H9 (cell line): ENCODE measurements at regions not wholly inside any gene's neighbourhood (a gene's known extent, or its start where the extent isn't known, plus 50 kb on each side); places are given as distances from the start of the nearest gene placed in this dataset.

Experiments used
- DNase-seq: peaks from one replicate; pipeline ENCODE4 v3.0.0-alpha.2; 2017
- H2AFZ ChIP-seq: one replicate; pipeline ENCODE4 v1.6.1; 2013; ENCODE audit warnings: mild to moderate bottlenecking, low read length, control low read depth, moderate library complexity
- H2AK5ac ChIP-seq: 2 replicates; pipeline ENCODE4 v1.6.1; 2013; ENCODE audit warnings: low read length, control low read depth, mixed read lengths; ENCODE audit not compliant: insufficient read length
- H2BK120ac ChIP-seq: one replicate; pipeline ENCODE4 v1.6.1; 2013; ENCODE audit warnings: low read depth, mild to moderate bottlenecking, low read length, control low read depth, inconsistent platforms; ENCODE audit not compliant: poor library complexity, severe bottlenecking
- H2BK12ac ChIP-seq: 2 replicates; pipeline ENCODE4 v1.6.1; 2013; ENCODE audit warnings: low read length, control low read depth, mixed read lengths, low read depth; ENCODE audit not compliant: insufficient read length
- H2BK15ac ChIP-seq: 2 replicates; pipeline ENCODE4 v1.6.1; 2013; ENCODE audit warnings: low read depth, low read length, control low read depth
- H2BK20ac ChIP-seq: one replicate; pipeline ENCODE4 v1.6.1; 2013; ENCODE audit warnings: low read depth, mild to moderate bottlenecking, low read length, control low read depth, inconsistent platforms; ENCODE audit not compliant: poor library complexity, severe bottlenecking
- H2BK5ac ChIP-seq: 2 replicates; pipeline ENCODE4 v1.6.1; 2013; ENCODE audit warnings: low read length, control low read depth, mixed read lengths; ENCODE audit not compliant: insufficient read length
- H3K14ac ChIP-seq: 2 replicates; pipeline ENCODE4 v1.6.1; 2013; ENCODE audit warnings: low read length, control low read depth; ENCODE audit not compliant: insufficient read depth
- H3K18ac ChIP-seq: 2 replicates; pipeline ENCODE4 v1.6.1; 2013; ENCODE audit warnings: low read depth, mild to moderate bottlenecking, mixed read lengths, low read length, control low read depth; ENCODE audit not compliant: insufficient read length
- H3K23ac ChIP-seq: 2 replicates; pipeline ENCODE4 v1.6.1; 2013; ENCODE audit warnings: low read length, control low read depth, mixed read lengths, low read depth; ENCODE audit not compliant: insufficient read length
- H3K23me2 ChIP-seq: 2 replicates; pipeline ENCODE4 v1.6.1; 2013; ENCODE audit warnings: low read depth, mild to moderate bottlenecking, mixed read lengths, low read length, control low read depth; ENCODE audit not compliant: insufficient read length, poor library complexity, severe bottlenecking
- H3K27ac ChIP-seq: 2 replicates; pipeline ENCODE4 v1.5.1; 2013; ENCODE audit warnings: low read length, control low read depth, mixed read lengths, low read depth; ENCODE audit not compliant: insufficient read length
- H3K27me3 ChIP-seq: 2 replicates; pipeline ENCODE4 v1.6.1; 2013; ENCODE audit warnings: low read length, control low read depth, inconsistent platforms; ENCODE audit not compliant: insufficient read depth
- H3K4ac ChIP-seq: 2 replicates; pipeline ENCODE4 v1.6.1; 2013; ENCODE audit warnings: low read depth, mild to moderate bottlenecking, control low read depth, inconsistent platforms, low read length, moderate library complexity
- H3K4me1 ChIP-seq: 2 replicates; pipeline ENCODE4 v1.6.1; 2013; ENCODE audit warnings: low read length, control low read depth, inconsistent platforms; ENCODE audit not compliant: insufficient read depth
- H3K4me2 ChIP-seq: 2 replicates; pipeline ENCODE4 v1.6.1; 2013; ENCODE audit warnings: low read length, control low read depth, mixed read lengths; ENCODE audit not compliant: insufficient read length, insufficient read depth
- H3K56ac ChIP-seq: 2 replicates; pipeline ENCODE4 v1.6.1; 2013; ENCODE audit warnings: low read depth, mild to moderate bottlenecking, mixed read lengths, low read length, control low read depth; ENCODE audit not compliant: insufficient read length
- H3K79me1 ChIP-seq: 2 replicates; pipeline ENCODE4 v1.6.1; 2013; ENCODE audit warnings: low read depth, mild to moderate bottlenecking, moderate library complexity, low read length, control low read depth, inconsistent platforms; ENCODE audit not compliant: insufficient read depth, poor library complexity, severe bottlenecking
- H3K79me2 ChIP-seq: 2 replicates; pipeline ENCODE4 v1.6.1; 2013; ENCODE audit warnings: low read length, control low read depth, inconsistent platforms; ENCODE audit not compliant: insufficient read depth
- H3K9ac ChIP-seq: 2 replicates; pipeline ENCODE4 v1.6.1; 2013; ENCODE audit warnings: low read length, control low read depth, mixed read lengths; ENCODE audit not compliant: insufficient read length; ENCODE audit errors: extremely low read depth
- H3K9me3 ChIP-seq: one replicate; pipeline ENCODE4 v1.6.1; 2013; ENCODE audit warnings: low read depth, low read length, inconsistent platforms; ENCODE audit not compliant: control insufficient read depth
- H3T11ph ChIP-seq: one replicate; pipeline ENCODE4 v1.6.1; 2013; ENCODE audit warnings: mild to moderate bottlenecking, low read length, control low read depth, inconsistent platforms
- H4K20me1 ChIP-seq: one replicate; pipeline ENCODE4 v1.6.1; 2013; ENCODE audit not compliant: control insufficient read depth, insufficient read length, insufficient read depth
- H4K5ac ChIP-seq: 2 replicates; pipeline ENCODE4 v1.6.1; 2013; ENCODE audit warnings: low read depth, mild to moderate bottlenecking, mixed read lengths, low read length, control low read depth; ENCODE audit not compliant: insufficient read length
- H4K8ac ChIP-seq: replicated peaks from 2 replicates; pipeline ENCODE4 v1.6.1; 2013; ENCODE audit warnings: low read length, control low read depth, mixed read lengths, low read depth; ENCODE audit not compliant: insufficient read length
- H4K91ac ChIP-seq: 2 replicates; pipeline ENCODE4 v1.6.1; 2013; ENCODE audit warnings: low read depth, mild to moderate bottlenecking, moderate library complexity, mixed read lengths, low read length, control low read depth; ENCODE audit not compliant: insufficient read length
- H3K27ac Mint-ChIP-seq, 3 experiments: 2 replicates in 2 of 3; 3 replicates in 1 of 3; pipeline ENCODE4 v1.8.0; 2020 to 2021; ENCODE audit warnings: mixed read lengths in 3 of 3, mild to moderate bottlenecking in 1 of 3, moderate library complexity in 1 of 3
- H3K27me3 Mint-ChIP-seq: 2 replicates; pipeline ENCODE4 v1.8.0; 2021; ENCODE audit warnings: low read depth, mild to moderate bottlenecking, moderate library complexity, mixed read lengths
- H3K36me3 Mint-ChIP-seq, 3 experiments: 2 replicates in 2 of 3; 3 replicates in 1 of 3; pipeline ENCODE4 v1.8.0; 2020 to 2021; ENCODE audit warnings: low read depth in 3 of 3, mixed read lengths in 3 of 3; ENCODE audit not compliant: insufficient read depth in 1 of 3
- H3K4me1 Mint-ChIP-seq, 2 experiments: 2 replicates each; pipeline ENCODE4 v1.8.0; 2020; ENCODE audit warnings: mixed read lengths in 2 of 2
- H3K4me3 Mint-ChIP-seq, 2 experiments: 2 replicates in 1 of 2; 3 replicates in 1 of 2; pipeline ENCODE4 v1.8.0; 2020 to 2021; ENCODE audit warnings: mild to moderate bottlenecking in 2 of 2, mixed read lengths in 2 of 2, moderate library complexity in 1 of 2
- H3K9me3 Mint-ChIP-seq, 2 experiments: 2 replicates in 1 of 2; 3 replicates in 1 of 2; pipeline ENCODE4 v1.8.0; 2020; ENCODE audit warnings: mild to moderate bottlenecking in 2 of 2, mixed read lengths in 2 of 2, moderate library complexity in 1 of 2
- WGBS: extraction: QIAGEN DNeasy Blood & Tissue Kit; methylation state at CpG from one replicate; pipeline ENCODE4 v1.1.7; 2013; ENCODE audit warnings: missing lambda C conversion rate, low lambda C conversion rate, mixed read lengths; ENCODE audit not compliant: insufficient read length; ENCODE audit errors: extremely low coverage; 5-methylcytosine and 5-hydroxymethylcytosine counted together
- TF ChIP-seq, protein P1 (sequence below): fragments of 200-600 bp; sonication (generic); conservative IDR thresholded peaks from 3 replicates; pipeline ENCODE4 v1.8.0; 2021; ENCODE audit warnings: antibody characterized with exemption, mild to moderate bottlenecking

DNA sequence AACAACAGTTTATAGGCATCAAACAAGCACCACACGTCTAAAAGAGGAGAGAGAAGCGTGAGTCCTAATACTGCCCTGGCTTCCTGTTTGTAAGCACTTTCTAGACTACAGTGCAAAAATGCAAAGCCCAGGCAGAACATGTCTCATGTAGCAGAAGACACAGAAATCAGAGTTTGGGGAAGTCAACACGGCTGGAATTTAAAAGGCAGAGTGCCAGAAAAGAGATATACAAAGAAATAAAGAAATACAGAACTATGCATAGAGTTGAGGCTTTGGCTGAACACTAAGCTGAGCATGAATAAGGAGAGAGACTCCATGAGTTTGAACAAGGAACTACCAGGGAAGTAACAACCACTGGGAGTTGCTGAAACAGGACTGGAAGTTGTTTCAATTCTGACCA, 566.6 kb upstream of the NR5A2 start:
- Histone ChIP-seq H4K8ac (no peak overlapping the region), H3K4me2 (no peak overlapping the region), H3K9me3 (no peaks in the 10 kb centered on the region), H3K23ac (no peak overlapping the region), H2BK20ac (no peak overlapping the region), H3K56ac (no peak overlapping the region), H4K5ac (no peak overlapping the region), H2BK15ac (no peak overlapping the region), H2AFZ (no peak overlapping the region), H3K18ac (no peak overlapping the region), H2AK5ac (no peak overlapping the region), H3T11ph (no peak overlapping the region), H3K79me2 (no peaks in the 10 kb centered on the region), H3K4ac (no peak overlapping the region), H2BK5ac (no peak overlapping the region), H4K20me1 (no peaks in the 10 kb centered on the region), H3K23me2 (no peaks in the 10 kb centered on the region), H2BK120ac (no peak overlapping the region), H3K14ac (no peak overlapping the region), H3K79me1 (no peaks in the 10 kb centered on the region), H2BK12ac (no peak overlapping the region), H3K9ac (no peak overlapping the region), H3K4me1 (no peaks in the 10 kb centered on the region), H3K27me3 (no peaks in the 10 kb centered on the region), H3K27ac (no peak overlapping the region), H4K91ac (no peak overlapping the region)
- no peaks in the 10 kb centered on the region; a peak in 1 of 4 replicates for H3K4me1 Mint-ChIP-seq
- TF ChIP-seq, protein P1, sequence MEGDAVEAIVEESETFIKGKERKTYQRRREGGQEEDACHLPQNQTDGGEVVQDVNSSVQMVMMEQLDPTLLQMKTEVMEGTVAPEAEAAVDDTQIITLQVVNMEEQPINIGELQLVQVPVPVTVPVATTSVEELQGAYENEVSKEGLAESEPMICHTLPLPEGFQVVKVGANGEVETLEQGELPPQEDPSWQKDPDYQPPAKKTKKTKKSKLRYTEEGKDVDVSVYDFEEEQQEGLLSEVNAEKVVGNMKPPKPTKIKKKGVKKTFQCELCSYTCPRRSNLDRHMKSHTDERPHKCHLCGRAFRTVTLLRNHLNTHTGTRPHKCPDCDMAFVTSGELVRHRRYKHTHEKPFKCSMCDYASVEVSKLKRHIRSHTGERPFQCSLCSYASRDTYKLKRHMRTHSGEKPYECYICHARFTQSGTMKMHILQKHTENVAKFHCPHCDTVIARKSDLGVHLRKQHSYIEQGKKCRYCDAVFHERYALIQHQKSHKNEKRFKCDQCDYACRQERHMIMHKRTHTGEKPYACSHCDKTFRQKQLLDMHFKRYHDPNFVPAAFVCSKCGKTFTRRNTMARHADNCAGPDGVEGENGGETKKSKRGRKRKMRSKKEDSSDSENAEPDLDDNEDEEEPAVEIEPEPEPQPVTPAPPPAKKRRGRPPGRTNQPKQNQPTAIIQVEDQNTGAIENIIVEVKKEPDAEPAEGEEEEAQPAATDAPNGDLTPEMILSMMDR = no peak; the same call in 2 of the 3 replicates
- no peaks in the 10 kb centered on the region; a peak in 1 of 7 replicates for H3K36me3 Mint-ChIP-seq
- H3K9me3 Mint-ChIP-seq = no peaks in the 10 kb centered on the region
- WGBS = no CpG with 5 or more reads among the region's 3 CpGs
- DNase-seq = no peak
- no peak overlapping the region for H3K27ac Mint-ChIP-seq
- no peaks in the 10 kb centered on the region for H3K27me3 Mint-ChIP-seq
- no peak overlapping the region for H3K4me3 Mint-ChIP-seq
